ENCODE measurements at regions not wholly inside any gene's neighbourhood (a gene's known extent, or its start where the extent isn't known, plus 50 kb on each side); places are given as distances from the start of the nearest gene placed in this dataset.

- no peak for TF ChIP-seq YY1 (IDR thresholded peaks at IDR 0.05; ENCODE audit: insufficient read depth, insufficient read length)
- no peak for TF ChIP-seq ZNF274 (IDR thresholded peaks at IDR 0.05; ENCODE audit: low read depth, low read length)
- TF ChIP-seq SUZ12 (IDR thresholded peaks at IDR 0.05; ENCODE audit: extremely low read depth, insufficient read depth, insufficient read length) = no peak
Observed at GRCh38 chr3:27046351-27046750, 322.8 kb downstream of the NEK10 start.
